Neutrophil (primary cell): ENCODE measurements at regions not wholly inside any gene's neighbourhood (a gene's known extent, or its start where the extent isn't known, plus 50 kb on each side); places are given as distances from the start of the nearest gene placed in this dataset.
"Not testable (repeated sequence)": the region's sequence is repeated elsewhere in the genome, so short reads cannot be mapped to it uniquely, and the experiment has no call there.

Experiments
- H3K27ac ChIP-seq: fragments of 200-600 bp; sonication (generic); 2 replicates; pipeline ENCODE4 v1.5.1; 2016; ENCODE audit warnings: mild to moderate bottlenecking, moderate library complexity
- H3K27me3 ChIP-seq: fragments of 200-600 bp; sonication (generic); 2 replicates; pipeline ENCODE4 v1.6.0; 2016; ENCODE audit warnings: mild to moderate bottlenecking
- H3K36me3 ChIP-seq: fragments of 200-600 bp; sonication (generic); 2 replicates; pipeline ENCODE4 v1.5.1; 2017
- H3K4me1 ChIP-seq, 2 experiments: fragments of 200-600 bp in 1 of 2; sonication (generic) in 1 of 2; 1 replicate in 1 of 2; 2 replicates in 1 of 2; pipeline versions ENCODE4 v1.5.1 to v1.6.1; 2013 to 2016; ENCODE audit warnings: low read depth in 1 of 2, low read length in 1 of 2, mild to moderate bottlenecking in 1 of 2, moderate library complexity in 1 of 2; ENCODE audit not compliant: control insufficient read depth in 1 of 2, insufficient read depth in 1 of 2
- H3K4me3 ChIP-seq, 2 experiments: fragments of 200-600 bp in 1 of 2; sonication (generic) in 1 of 2; 1 replicate in 1 of 2; 2 replicates in 1 of 2; pipeline ENCODE4 v1.5.1; 2013 to 2016; ENCODE audit warnings: low read depth in 1 of 2, low read length in 1 of 2, mild to moderate bottlenecking in 1 of 2, moderate library complexity in 1 of 2
- H3K9me3 ChIP-seq: fragments of 200-600 bp; sonication (generic); 2 replicates; pipeline ENCODE4 v1.5.1; 2016
- CTCF ChIP-seq: fragments of 200-600 bp; sonication (generic); IDR thresholded peaks from 2 replicates; pipeline ENCODE4 v1.5.1; 2016; ENCODE audit warnings: antibody characterized with exemption

GRCh38 chr5:34460496-34460895 is 195.6 kb upstream of the RAI14 start:
- Histone ChIP-seq H3K27ac (no peak overlapping the region), H3K36me3 (no peaks in the 10 kb centered on the region), H3K4me1 (no peaks in the 10 kb centered on the region), H3K4me3 (no peak overlapping the region), H3K27me3 (no peaks in the 10 kb centered on the region), H3K9me3 (no peaks in the 10 kb centered on the region)
- no peak for TF ChIP-seq CTCF

- Histone ChIP-seq H3K4me3 (no peak overlapping the region), H3K4me1 (no peaks in the 10 kb centered on the region), H3K27me3 (no peaks in the 10 kb centered on the region), H3K9me3 (no peaks in the 10 kb centered on the region), H3K36me3 (no peaks in the 10 kb centered on the region), H3K27ac (no peak overlapping the region)
- TF ChIP-seq CTCF, result no peak
These were observed 191.3 kb upstream of the RAI14 start for GRCh38 chr5:34464829-34465228.

GRCh38 chr5:34465301-34465700 is 190.8 kb upstream of the RAI14 start:
- not testable (repeated sequence) for H3K4me3 ChIP-seq, H3K36me3 ChIP-seq
- peak; percentile 9 for TF ChIP-seq CTCF

GRCh38 chr5:34466519-34467388 is 189.4 kb upstream of the RAI14 start:
- H3K36me3 ChIP-seq, H3K4me3 ChIP-seq, H3K4me1 ChIP-seq, H3K27me3 ChIP-seq, H3K27ac ChIP-seq, H3K9me3 ChIP-seq: not testable (repeated sequence)

More at GRCh38 chr5:34465301-34465700, 190.8 kb upstream of the RAI14 start:
- not testable (repeated sequence) for H3K27me3 ChIP-seq, H3K27ac ChIP-seq, H3K4me1 ChIP-seq, H3K9me3 ChIP-seq

GRCh38 chr5:34467436-34467835 is 188.7 kb upstream of the RAI14 start:
- no peak for TF ChIP-seq CTCF
- no peaks in the 10 kb centered on the region for H3K9me3 ChIP-seq
- no peaks in the 10 kb centered on the region for H3K36me3 ChIP-seq
- H3K4me3 ChIP-seq, result no peak overlapping the region
- no peaks in the 10 kb centered on the region for H3K4me1 ChIP-seq
- no peaks in the 10 kb centered on the region for H3K27me3 ChIP-seq
- H3K27ac ChIP-seq, result no peak overlapping the region

- not testable (repeated sequence) for H3K36me3 ChIP-seq, H3K4me3 ChIP-seq, H3K27ac ChIP-seq, H3K4me1 ChIP-seq, H3K9me3 ChIP-seq, H3K27me3 ChIP-seq
These were observed 188.1 kb upstream of the RAI14 start for GRCh38 chr5:34467984-34468383.
